Islet of Langerhans (tissue), 1 donor: ENCODE measurements at regions not wholly inside any gene's neighbourhood (a gene's known extent, or its start where the extent isn't known, plus 50 kb on each side); places are given as distances from the start of the nearest gene placed in this dataset.
A peak's percentile ranks its signal among the peaks of the same experiment; 100 is the strongest.
"Not testable (repeated sequence)": the region's sequence is repeated elsewhere in the genome, so short reads cannot be mapped to it uniquely, and the experiment has no call there.

Source experiments
- FAIRE-seq: peaks from one replicate; lab custom pipeline; 2011; peaks lifted over from hg19 to GRCh38; lab: Jason Lieb, UNC

DNA sequence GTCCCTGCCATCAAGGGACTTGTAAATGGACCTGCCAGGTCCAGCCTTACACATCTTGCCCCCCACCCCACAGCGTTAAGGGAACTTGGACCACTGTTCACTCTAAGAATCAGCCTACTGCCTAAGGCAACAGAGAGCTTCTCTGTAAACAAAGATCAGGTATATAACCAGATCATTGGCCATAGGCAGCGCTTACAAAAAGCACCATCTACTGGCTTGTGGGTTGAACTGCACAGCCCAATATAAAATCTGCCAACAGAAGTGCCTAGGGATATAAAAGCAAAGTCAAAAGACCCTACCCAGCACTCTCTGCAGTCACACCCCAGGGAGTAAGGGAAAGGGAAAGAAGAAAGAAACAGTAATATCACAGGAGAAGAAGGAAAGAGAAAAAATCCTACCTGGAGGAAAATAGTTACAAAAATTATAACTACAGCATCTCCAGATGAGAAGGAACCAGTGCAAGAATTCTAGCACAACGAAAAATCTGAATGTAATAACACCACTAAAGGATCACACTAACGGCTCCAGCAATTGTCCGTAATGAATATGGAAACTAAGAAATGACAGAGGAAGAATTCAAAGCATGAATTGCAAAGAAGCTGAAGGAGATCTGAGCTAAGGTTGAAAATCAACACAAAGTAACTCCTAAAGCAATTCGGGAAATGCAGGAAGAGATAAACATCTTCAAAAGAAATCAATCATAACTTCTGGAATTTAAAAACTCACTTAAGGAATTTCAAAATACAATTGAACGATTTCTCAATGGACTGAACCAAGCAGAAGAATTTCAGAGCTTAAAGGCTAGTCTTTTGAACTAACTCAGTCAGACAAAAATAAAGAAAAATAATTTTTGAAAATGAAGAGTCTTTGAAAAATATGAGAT is 95.2 kb upstream of the PCED1B start:
- FAIRE-seq, result peak; percentile 79

DNA sequence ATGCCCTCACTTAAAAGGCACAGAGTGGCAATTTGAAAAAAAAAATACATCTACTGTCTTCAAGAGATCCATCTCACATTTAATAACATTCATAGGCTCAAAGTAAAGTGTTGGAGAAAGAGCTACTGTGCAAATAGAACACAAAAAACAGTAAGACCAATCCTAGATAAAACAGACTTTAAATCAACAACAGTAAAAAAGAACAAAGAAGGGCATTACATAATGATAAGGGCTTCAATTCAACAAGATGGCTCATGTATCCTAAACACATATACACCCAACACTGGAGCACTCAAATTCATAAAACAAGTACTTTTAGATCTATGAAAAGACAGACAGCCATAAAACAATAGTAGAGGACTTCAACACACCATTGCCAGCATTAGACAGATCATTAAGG is 93.6 kb upstream of the PCED1B start:
- no peak for FAIRE-seq

DNA sequence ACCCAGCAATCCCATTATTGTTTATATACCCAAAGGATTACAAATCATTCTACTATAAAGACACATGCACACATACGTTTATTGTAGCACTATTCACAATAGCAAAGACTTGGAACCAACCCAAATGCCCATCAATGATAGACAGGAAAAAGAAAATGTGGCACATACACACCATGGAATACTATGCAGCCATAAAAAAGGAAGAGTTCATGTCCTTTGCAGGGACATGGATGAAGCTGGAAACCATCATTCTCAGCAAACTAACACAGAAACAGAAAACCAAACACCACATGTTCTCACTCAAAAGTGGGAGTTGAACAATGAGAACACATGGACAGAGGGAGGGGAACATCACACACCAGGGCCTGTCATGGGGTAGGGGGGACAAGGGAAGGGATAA is 91.3 kb upstream of the PCED1B start:
- not testable (repeated sequence) for FAIRE-seq

DNA sequence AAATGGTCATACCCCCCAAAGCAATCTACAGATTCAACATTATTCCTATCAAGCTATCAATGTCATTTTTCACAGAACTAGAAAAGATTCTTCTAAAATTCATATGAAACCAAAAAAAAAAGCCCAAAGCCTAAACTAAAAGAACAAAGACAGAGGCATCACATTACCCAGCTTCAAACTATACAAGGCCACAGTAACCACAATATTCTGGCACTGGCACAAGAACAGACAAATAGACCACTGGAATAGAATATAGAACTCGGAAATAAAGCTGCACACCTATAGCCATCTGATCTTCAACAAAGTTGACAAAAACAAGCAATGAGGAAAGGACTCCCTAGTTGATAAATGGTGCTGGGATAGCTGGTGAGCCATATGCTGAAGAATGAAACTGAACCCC is 89.2 kb upstream of the PCED1B start:
- no peak for FAIRE-seq

DNA sequence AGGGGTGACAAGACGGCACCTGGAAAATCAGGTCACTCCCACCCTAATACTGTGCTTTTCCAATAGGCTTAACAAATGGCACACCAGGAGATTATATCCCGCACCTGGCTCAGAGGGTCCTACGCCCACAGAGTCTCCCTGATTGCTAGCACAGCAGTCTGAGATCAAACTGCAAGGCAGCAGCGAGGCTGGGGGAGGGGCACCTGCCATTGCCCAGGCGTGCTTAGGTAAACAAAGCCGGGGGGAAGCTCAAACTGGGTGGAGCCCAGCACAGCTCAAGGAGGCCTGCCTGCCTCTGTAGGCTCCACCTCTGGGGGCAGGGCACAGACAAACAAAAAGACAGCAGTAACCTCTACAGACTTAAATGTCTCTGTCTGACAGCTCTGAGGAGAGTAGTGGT is 87.4 kb upstream of the PCED1B start:
- not testable (repeated sequence) for FAIRE-seq

DNA sequence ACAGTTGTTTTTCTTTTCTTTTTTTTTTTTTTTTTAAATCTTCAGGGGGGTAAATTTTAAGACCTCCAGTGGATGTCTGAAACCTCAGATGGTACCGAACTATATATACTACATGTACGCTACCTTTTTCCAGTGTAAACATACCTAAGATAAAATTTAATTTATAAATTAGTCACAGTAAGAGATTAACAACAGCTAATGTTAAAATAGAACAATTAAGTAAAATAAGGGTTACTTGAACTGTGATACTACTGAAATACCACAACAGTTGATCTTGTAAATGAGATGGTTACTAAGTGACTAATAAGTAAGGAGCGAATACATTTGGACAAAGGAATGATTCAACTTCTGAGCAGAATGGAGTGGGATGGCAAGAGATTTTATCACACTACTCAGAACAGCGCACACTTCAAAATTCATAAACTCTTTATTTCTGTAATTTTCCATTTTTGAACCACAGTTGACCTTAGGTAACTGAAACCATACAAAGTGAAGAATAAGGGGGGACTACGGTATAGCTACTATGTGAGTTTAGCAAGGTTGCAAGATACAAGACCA is 80.5 kb upstream of the PCED1B start:
- FAIRE-seq, result no peak

DNA sequence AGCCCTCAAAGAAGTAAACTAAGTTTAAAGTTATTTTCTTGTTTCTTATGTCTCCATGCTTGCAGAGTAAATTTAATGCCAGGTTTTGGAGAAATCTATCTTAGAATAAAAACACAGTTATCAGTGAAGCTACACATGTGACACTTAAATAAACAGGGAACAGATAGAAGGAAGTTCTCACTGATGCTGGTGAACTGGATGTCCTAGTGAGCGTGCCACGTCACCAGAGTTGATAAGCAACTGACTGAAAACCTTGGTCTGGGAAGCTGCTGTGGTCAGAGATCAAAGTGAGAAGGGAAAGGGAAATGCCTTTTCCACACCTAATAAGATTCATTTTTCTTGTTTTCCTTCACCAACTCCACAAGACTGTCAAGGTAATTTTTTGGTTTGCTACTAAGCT is 74.8 kb upstream of the PCED1B start:
- FAIRE-seq, result no peak

DNA sequence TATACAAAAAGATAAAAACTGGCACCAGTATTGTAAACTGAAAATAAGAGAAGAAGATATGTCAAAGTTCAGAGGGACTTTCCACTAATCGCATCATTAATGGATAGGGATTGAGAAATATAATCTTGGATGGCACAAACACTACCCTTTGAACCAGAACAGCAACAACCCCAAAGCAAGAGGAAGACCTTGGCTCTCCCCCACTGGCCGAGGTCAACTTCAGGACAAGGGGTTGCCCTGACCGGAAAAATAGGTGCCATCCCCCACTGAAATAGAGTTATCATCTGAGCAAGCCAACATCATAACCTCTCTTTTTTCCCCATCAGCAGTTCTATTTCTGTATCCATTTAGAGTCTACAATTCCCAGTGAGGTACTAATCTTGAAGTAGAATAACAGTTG is 72.4 kb upstream of the PCED1B start:
- no peak for FAIRE-seq

DNA sequence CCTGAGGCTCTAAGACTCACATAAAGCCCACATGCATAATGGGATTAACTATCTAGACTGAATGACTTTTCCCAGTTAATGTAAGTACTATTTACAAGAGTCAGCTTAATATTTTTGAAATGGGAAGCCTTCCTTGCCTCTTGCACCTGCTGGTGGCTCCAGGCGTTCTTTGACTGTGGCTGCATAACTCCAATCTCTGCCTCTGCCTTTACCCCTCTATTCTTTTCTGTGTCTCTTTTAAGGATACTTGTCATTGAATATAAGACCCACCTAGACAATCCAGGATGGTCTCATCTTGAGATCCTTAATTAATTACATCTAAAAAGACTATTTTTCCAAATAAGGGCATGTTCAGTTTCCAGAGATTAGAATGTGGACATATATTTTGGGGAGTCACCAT is 66.9 kb upstream of the PCED1B start:
- no peak for FAIRE-seq

DNA sequence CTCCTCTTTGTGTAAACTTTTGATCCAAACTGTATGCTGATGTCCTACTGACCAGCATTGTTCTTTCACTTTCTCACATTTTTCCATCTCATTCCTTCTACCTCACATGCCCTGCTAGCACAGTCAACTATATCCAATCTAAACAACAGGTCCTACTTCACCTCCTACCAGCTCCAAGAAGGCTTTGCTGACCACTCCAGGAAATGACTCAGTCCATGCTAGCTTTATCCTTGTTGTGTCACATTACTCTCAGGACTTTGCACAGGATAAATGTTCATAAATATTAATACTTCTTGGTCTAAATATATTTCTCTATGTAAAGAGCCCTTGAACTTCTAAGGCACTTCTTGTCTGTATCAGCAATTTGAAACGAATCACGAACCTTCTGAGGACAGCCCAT is 64.9 kb upstream of the PCED1B start:
- FAIRE-seq, result no peak

DNA sequence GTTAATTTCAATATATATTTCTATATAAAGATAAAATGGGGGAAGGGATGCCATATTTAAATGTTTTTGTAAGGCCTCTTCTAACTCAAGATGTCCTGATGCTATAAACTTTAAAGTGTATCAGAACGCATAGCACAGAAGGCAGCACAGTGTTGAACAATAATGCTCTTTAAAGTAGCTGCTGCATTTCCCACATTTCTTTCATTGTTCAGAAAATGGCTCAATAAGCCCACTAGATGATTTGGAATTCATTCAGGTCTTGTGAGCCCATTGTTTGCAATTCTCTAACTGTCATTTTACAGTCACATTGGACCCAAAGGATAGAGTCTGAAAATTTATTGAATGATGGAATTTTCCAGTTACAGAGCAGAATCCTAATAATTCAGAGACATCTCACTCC is 64.0 kb upstream of the PCED1B start:
- no peak for FAIRE-seq

DNA sequence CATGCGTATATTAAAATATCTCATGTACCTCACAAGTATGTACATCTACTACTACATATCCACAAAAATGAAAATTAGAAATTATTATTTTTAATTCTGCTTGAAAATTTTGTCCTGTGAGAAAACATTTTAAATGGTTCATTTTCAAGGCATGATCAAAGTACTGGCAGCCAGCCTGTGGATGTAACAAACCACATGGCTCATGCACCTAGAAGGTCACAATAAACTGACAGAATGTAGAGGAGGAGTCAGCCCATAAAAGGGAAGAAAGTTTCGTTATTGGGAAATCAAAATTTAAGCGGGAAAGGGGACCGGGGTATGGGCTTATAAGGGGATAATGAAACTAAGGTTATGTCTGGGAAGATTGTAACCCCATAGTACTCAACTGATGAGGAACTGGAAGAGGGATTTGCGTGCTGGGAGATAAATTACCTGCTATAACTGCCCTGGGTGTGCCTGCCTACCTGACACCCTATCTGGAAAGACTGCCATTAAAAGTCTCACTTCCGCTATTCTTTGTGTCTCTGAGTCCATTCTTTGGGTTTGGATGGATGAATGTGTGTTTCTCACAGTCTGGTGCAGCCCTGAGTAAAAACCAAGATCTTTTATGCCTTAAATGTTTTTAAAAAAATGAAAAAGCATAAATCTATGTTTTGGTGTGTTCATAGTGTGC is 62.2 kb upstream of the PCED1B start:
- FAIRE-seq, result no peak

DNA sequence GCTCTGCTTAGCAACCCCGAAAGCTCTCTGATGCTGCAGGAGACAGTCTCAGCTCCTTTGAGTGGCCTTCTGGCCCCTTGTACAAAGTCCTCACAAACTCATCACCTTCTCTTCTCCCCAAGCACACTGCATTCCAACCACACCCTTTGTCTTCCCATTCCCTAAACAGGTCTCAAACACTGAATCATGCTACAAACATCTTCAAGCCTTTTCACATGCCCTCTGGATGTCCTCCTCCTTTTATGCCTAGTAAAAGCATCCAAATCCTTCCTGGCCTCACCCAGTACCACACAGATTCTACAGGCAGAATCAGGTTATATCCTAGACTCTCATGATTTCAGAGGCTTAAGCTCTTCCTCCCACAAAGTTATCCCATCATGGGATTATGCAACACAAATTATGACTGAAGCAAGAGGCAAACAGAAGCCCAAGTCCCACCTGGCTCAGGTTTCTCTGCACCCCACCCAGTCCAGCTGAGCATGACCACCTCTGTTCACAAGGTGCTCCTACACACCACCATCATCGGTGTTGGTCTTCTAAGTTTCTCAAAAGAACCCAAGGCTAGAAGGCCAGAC is 61.4 kb upstream of the PCED1B start:
- no peak for FAIRE-seq

DNA sequence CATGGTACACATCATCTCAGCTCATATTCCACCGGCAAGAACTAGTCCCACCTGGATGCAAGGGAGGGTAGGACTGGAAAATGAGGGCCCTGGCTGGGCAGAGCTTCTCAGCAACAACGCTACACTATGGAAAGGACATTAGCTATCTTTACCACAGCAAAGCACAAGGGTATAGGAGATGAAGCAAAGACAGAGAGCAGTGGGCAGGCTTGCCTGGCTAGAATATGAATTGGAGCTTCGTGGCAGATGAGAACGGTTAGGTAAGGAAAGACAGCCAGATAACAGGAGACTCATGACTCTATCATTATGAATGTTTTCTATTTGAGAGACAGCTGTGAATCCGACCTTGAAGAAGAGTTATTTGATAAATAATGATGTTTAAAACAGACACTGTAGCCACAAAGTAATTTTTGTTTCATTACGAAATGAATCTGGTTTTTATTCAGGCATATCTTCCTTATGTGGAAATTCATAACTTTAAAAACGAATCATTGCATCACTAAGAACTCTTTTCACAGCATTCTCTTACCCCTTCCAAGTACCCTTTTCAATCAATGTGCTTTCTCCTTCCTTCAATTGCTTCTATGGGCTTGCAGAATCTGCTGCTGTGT is 59.1 kb upstream of the PCED1B start:
- no peak for FAIRE-seq

DNA sequence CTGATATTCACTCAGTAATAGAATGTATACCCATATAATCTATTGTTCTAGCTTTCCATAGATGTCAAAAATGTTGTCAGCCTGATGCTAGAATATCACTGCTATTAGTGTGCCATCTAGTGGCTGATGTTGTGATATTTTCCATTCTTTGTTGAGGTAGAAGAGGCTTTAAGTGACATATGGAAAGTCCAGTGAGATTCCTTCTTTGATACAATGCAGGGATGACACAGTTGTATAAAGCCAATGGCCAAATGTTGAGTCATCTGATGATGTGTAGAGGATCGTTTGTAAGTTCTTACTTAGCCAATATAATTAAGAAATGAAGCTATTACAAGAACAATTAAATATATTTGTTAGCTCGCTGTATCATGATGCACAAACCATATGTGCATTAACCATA is 58.1 kb upstream of the PCED1B start:
- peak; percentile 90 for FAIRE-seq

DNA sequence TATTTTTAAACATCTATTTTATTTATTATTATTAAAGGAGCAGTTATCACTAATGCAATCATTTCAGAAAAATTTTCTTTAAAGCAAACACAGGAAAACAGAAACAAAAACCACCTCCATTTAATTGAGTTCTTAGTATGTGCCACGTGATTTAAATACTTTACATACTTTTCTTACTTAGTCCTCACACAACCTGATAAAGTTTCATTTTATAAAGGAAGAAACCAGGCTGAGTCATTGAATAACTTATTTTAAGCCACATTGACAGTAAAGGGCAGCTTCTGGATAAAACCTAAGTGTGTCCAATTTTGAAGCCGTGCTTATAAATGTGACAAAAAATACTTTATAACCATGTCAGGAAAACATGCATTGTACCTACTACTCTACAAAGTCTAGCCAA is 57.1 kb upstream of the PCED1B start:
- FAIRE-seq, result no peak

DNA sequence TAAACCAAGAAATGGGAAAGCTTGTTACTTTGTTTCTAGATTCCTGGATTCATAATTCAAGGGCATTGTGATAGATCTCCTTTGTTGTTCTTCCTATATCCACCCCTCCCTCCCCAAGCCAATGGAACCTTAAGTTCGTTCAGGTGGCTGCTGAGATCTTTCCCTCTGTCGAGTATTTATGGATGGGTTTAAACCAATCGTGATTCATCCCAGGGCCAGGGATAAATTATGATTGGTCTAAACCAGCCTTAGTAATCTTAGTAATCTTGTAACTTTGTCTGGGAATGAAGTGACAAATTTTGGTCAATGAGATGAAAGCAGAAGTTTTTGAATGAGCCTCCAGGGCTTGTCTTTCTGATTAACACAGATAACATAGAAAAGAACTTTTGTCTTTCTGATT is 56.1 kb upstream of the PCED1B start:
- no peak for FAIRE-seq

DNA sequence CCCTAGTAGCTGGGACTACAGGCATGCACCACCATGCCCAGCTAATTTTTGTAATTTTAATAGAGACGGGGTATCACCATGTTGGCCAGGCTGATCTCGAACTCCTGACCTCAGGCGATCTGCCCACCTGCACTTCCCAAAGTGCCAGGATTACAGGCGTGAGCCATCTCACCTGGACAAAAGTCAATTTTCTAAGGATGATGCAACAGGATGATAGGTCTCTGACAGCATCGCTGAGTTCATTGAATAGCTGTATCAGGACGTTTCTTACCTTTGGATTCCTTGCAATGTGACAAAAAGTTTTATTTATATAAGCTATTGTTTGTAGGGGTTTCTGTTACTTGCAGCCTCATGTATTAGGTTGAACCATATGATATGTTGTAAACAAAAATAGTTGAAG is 55.5 kb upstream of the PCED1B start:
- FAIRE-seq, result no peak

DNA sequence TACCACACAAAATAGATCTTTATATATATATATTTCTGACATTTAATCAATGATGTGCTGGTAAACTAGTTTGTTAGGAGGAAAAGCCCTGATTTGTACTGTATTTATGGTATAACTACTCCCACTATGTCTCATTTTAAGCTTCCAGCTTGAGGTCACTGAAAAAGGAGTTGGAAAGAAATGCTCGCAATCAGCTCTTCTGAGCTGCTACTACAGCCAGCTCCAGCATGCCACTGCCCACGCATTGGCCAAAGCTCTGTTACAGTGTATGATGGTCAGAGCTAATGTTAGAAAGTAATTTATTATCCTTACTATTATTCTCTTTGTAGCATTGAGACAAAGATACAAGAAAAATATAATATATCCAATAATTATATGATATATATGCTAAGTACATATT is 55.0 kb upstream of the PCED1B start:
- FAIRE-seq, result no peak

DNA sequence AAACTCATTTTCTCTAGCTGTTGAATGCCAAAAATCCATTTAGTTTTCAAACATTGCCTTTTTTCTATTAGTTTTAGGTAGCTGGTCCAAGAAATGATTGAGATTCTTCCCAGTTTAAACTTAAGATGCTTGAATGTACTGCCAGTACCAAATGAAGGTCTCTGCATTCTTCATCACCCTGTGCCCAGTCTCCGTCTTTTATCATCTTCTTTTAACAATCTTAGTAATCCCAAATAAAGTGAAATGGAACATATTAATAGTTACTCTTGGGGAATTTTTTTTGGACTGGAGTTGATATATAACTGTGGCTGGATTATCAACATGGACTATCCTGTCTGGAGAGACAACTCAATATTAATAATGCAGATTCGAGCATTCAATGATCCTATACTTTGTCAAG is 54.1 kb upstream of the PCED1B start:
- no peak for FAIRE-seq

DNA sequence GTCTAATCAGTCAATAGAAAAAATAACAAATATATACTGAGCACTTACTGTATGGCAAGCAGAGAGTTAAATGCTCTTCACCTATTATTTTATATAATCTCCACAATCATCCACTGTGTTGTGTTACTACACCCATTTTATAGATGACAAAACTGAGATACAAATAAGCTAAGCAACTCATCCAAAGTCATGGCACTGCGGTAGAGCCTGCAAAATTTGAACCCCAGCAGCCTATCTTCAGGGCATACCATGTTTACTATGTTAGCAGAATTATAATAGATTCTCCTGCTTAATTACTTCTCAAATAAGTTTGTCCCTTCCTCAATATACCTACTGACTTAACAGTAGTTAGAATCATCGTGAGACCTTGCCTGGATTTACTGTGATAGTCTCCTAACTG is 53.6 kb upstream of the PCED1B start:
- FAIRE-seq, result no peak

DNA sequence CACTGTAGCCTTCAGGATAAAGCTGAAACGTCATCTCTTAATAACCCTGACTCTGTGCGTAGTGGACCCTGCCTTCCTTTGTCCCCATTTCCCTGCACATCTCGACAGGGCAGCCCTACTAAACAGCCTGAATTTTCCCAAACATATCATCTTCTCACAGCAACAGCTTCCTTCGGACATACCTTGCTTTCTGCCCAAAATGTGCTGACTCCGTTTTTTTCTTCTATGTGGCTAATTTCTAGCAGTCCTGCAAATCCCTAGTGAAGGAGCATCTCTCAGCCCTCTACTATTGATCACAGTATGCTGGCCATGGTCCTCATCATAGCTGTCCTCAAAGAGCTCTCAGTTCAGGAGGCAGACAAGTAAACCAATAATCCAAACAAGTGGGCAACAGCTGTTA is 53.1 kb upstream of the PCED1B start:
- no peak for FAIRE-seq
